Lower leg skin (tissue), 3 donors: ENCODE measurements at regions not wholly inside any gene's neighbourhood (a gene's known extent, or its start where the extent isn't known, plus 50 kb on each side); places are given as distances from the start of the nearest gene placed in this dataset.

ENCODE experiments used
- CTCF ChIP-seq, 3 donors: fragments of 450-650 bp; IDR thresholded peaks; one replicate each; pipeline ENCODE4 v1.5.1; 2016; ENCODE audit warnings: antibody characterized with exemption in 3 of 3, mild to moderate bottlenecking in 3 of 3, moderate library complexity in 2 of 3
- POLR2A ChIP-seq, 2 donors: fragments of 450-650 bp; IDR thresholded peaks; one replicate each; pipeline ENCODE4 v1.6.1; 2016 to 2017; ENCODE audit warnings: antibody characterized with exemption in 2 of 2, mild to moderate bottlenecking in 1 of 2, moderate library complexity in 1 of 2

- no peak for TF ChIP-seq CTCF (IDR thresholded peaks at IDR 0.05)
- no peak for TF ChIP-seq POLR2A (IDR thresholded peaks at IDR 0.05)
Measured at GRCh38 chr5:165757791-165758190, 2252.4 kb downstream of the MAT2B start.
